Lower leg skin (tissue), 3 donors: ENCODE measurements at regions not wholly inside any gene's neighbourhood (a gene's known extent, or its start where the extent isn't known, plus 50 kb on each side); places are given as distances from the start of the nearest gene placed in this dataset.

Source experiments
- POLR2A ChIP-seq, 2 donors: fragments of 450-650 bp; IDR thresholded peaks; one replicate each; pipeline ENCODE4 v1.6.1; 2016 to 2017; ENCODE audit warnings: antibody characterized with exemption in 2 of 2, mild to moderate bottlenecking in 1 of 2, moderate library complexity in 1 of 2
- TF ChIP-seq, protein P1 (sequence below), 3 donors: fragments of 450-650 bp; IDR thresholded peaks; one replicate each; pipeline ENCODE4 v1.5.1; 2016; ENCODE audit warnings: antibody characterized with exemption in 3 of 3, mild to moderate bottlenecking in 3 of 3, moderate library complexity in 2 of 3

GRCh38 chr13:106630162-106630561 lies 62.2 kb upstream of the ARGLU1 start:
- TF ChIP-seq, protein P1, sequence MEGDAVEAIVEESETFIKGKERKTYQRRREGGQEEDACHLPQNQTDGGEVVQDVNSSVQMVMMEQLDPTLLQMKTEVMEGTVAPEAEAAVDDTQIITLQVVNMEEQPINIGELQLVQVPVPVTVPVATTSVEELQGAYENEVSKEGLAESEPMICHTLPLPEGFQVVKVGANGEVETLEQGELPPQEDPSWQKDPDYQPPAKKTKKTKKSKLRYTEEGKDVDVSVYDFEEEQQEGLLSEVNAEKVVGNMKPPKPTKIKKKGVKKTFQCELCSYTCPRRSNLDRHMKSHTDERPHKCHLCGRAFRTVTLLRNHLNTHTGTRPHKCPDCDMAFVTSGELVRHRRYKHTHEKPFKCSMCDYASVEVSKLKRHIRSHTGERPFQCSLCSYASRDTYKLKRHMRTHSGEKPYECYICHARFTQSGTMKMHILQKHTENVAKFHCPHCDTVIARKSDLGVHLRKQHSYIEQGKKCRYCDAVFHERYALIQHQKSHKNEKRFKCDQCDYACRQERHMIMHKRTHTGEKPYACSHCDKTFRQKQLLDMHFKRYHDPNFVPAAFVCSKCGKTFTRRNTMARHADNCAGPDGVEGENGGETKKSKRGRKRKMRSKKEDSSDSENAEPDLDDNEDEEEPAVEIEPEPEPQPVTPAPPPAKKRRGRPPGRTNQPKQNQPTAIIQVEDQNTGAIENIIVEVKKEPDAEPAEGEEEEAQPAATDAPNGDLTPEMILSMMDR (IDR thresholded peaks at IDR 0.05) = no peak
- TF ChIP-seq POLR2A (IDR thresholded peaks at IDR 0.05) = no peak
